GM10248 (cell line): ENCODE measurements at regions not wholly inside any gene's neighbourhood (a gene's known extent, or its start where the extent isn't known, plus 50 kb on each side); places are given as distances from the start of the nearest gene placed in this dataset.
A peak's percentile ranks its signal among the peaks of the same experiment; 100 is the strongest.

Source experiments
- CTCF ChIA-PET: fragments of 300-600 bp; sonication (Branson Sonifier 250); formaldehyde crosslinking; extraction: SDS; loops from one replicate; lab custom pipeline; 2021; ENCODE audit warnings: antibody characterized with exemption; lab: Yijun Ruan, JAX
- POLR2A ChIA-PET: fragments of 350-650 bp; sonication (Branson Sonifier 250); formaldehyde crosslinking; extraction: SDS; loops from one replicate; lab custom pipeline; 2020; ENCODE audit warnings: antibody characterized with exemption; lab: Yijun Ruan, JAX
- DNase-seq: peaks from one replicate; pipeline ENCODE4 v3.0.0; 2012; ENCODE audit errors: extremely low spot score
- CTCF ChIP-seq: IDR thresholded peaks from 2 replicates; pipeline ENCODE4 v1.5.1; 2012; ENCODE audit warnings: mild to moderate bottlenecking, low read depth; ENCODE audit errors: extremely low read depth, missing control alignments, control extremely low read depth

GRCh38 chr17:57174591-57174990 is 81.7 kb upstream of the MSI2 start:
- CTCF ChIA-PET: interaction anchor here (0.6 kb wide), 1 partner anchor 723 kb away, joined by 3 read pairs; no protein-coding TSS in a partner anchor
- peak; percentile 70 for DNase-seq
- POLR2A ChIA-PET: no interaction called here
- no peak for TF ChIP-seq CTCF

- CTCF ChIA-PET: interaction anchor here (1.1 kb wide), 1 partner anchor 64 kb away, joined by 3 read pairs; no protein-coding TSS in a partner anchor
- POLR2A ChIA-PET: no interaction called here
- DNase-seq: no peak
- TF ChIP-seq CTCF: no peak
These were observed 77.5 kb upstream of the MSI2 start for GRCh38 chr17:57178839-57179238.

DNA sequence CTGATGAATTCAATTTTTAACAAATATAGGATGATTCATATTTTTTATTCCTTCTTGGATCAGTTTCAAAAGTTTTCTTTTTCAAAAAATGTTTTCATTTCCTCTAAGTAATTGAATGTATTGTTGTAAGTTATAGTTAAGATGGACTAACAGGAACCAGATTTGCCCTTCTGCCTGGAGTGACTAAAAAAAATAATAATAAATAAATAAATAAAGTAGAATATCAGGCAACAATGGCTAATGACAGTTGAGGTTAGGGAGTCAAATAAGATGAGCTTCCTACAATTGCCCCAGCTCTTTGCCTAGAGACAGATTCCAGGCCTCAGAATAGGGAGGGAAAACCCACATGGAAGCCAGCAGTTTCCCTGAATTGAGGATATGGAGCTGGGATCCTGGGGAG is 73.7 kb upstream of the MSI2 start:
- no peak for DNase-seq
- CTCF ChIA-PET: interaction anchor here (0.9 kb wide), 1 partner anchor 23 kb away, joined by 3 read pairs; no protein-coding TSS in a partner anchor
- no peak for TF ChIP-seq CTCF
- POLR2A ChIA-PET: no interaction called here

DNA sequence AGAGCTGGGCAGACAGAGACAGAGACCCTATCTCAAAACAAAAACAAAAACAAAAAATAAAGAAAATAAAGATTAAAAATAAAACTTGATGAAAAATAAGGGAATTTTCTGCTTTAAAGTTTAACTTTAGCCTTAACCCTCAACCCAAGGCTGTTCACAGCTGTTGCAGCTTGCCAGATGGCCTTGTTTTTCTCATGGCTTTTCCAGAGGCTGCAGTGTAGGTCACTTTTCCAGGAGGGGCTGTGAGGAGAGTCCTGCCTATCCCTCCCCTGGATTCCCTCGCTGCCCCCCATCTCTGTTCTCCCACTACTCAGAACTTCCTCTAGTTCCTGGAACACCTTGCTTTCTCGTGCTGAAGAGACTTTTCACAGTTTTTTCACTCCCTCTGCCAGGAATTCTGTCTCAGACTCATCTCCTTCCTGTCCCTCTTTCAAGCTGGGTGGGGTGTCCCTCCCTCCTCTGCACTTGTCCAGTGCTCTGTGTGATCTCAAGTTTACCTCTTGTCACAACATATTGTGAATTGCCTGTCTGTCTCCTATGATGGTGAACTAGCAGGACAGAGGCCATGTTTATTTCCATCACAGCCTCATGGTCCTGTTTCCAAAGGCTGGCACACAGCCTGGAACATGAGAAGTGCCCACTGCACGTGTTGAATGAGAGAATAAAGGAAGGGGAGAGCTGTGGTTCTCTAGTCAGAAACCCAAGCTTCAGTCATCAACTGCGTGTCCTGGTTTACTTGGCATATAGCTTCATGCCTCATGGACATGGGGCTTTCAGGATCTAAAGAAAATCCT is 69.9 kb upstream of the MSI2 start:
- no peak for TF ChIP-seq CTCF
- CTCF ChIA-PET: no interaction called here
- no peak for DNase-seq
- POLR2A ChIA-PET: no interaction called here

DNA sequence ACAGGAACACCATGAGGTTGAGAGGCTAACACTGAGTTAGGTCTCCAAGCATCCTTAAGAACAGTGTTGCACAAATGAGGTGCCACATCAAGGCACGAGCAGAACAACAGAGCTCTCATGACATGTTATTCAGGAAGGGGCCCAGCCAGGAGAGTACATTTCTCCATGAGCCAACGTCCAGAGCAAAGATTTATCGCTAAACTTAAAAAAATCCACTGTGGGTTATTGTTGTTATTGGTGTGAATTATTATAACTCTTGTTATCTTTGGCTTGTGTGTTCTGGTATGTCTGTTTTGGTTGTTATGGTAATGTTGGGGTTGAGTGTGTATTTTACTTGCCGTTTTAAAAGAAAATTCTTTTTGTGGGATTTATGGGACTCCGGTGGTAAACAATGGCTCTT is 68.9 kb upstream of the MSI2 start:
- POLR2A ChIA-PET: no interaction called here

More for the DNA sequence above, 68.9 kb upstream of the MSI2 start:
- CTCF ChIA-PET: no interaction called here
- TF ChIP-seq CTCF: no peak
- no peak for DNase-seq
